ENCODE measurements at regions not wholly inside any gene's neighbourhood (a gene's known extent, or its start where the extent isn't known, plus 50 kb on each side); places are given as distances from the start of the nearest gene placed in this dataset.

DNA sequence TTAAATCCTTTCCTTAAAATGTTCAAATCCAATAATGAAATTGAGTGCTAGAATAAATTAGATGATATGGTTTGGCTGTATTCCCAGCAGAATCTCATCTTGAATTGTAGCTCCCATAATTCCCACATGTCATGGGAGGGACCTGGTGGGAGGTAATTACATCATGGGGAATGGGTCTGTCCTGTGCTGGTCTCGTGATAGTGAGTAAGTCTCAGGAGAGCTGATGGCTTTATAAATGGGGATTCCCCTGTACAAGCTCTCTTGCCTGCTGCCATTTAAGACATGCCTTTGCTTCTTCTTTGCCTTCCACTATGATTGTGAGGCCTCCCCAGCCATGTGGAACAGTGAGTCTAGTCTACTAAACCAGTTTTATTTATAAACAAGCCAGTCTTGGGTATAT, 508.5 kb downstream of the ETNK1 start:
- Histone ChIP-seq H3K4me2 (ENCODE audit: insufficient read depth, insufficient read length, low read length) (no peak overlapping the region), H2BK20ac (ENCODE audit: low read depth, low read length, poor library complexity, severe bottlenecking) (no peak overlapping the region), H3K23me2 (ENCODE audit: insufficient read length, low read depth, low read length, poor library complexity, severe bottlenecking) (no peaks in the 10 kb centered on the region), H3K14ac (ENCODE audit: insufficient read depth, low read length) (no peak overlapping the region), H4K20me1 (ENCODE audit: control insufficient read depth, insufficient read depth, insufficient read length) (no peaks in the 10 kb centered on the region), H3K56ac (ENCODE audit: insufficient read length, low read depth, low read length) (no peak overlapping the region), H3K27ac (ENCODE audit: insufficient read length, low read depth, low read length) (no peak overlapping the region), H2BK5ac (ENCODE audit: insufficient read length, low read length) (no peak overlapping the region), H2BK120ac (ENCODE audit: low read depth, low read length, poor library complexity, severe bottlenecking) (no peak overlapping the region), H4K91ac (ENCODE audit: insufficient read length, low read depth, low read length) (no peak overlapping the region), H2AK5ac (ENCODE audit: insufficient read length, low read length) (no peak overlapping the region), H2BK12ac (ENCODE audit: insufficient read length, low read depth, low read length) (no peak overlapping the region), H4K8ac (replicated peaks; ENCODE audit: insufficient read length, low read depth, low read length) (no peak overlapping the region), H3K18ac (ENCODE audit: insufficient read length, low read depth, low read length) (no peak overlapping the region), H3K4me1 (ENCODE audit: insufficient read depth, low read length) (no peaks in the 10 kb centered on the region), H3K79me1 (ENCODE audit: insufficient read depth, low read depth, low read length, poor library complexity, severe bottlenecking) (no peaks in the 10 kb centered on the region), H3K27me3 (ENCODE audit: insufficient read depth, low read length) (no peaks in the 10 kb centered on the region), H3K9ac (ENCODE audit: extremely low read depth, insufficient read length, low read length) (no peak overlapping the region), H3K4ac (ENCODE audit: low read depth, low read length) (no peak overlapping the region), H3T11ph (ENCODE audit: low read length) (no peak overlapping the region), H3K23ac (ENCODE audit: insufficient read length, low read depth, low read length) (no peak overlapping the region), H3K9me3 (ENCODE audit: control insufficient read depth, low read depth, low read length) (no peaks in the 10 kb centered on the region), H4K5ac (ENCODE audit: insufficient read length, low read depth, low read length) (no peak overlapping the region), H2BK15ac (ENCODE audit: low read depth, low read length) (no peak overlapping the region), H3K79me2 (ENCODE audit: insufficient read depth, low read length) (no peaks in the 10 kb centered on the region), H2AFZ (ENCODE audit: low read length) (no peak overlapping the region)
- no peak for DNase-seq
- H3K9me3 Mint-ChIP-seq: no peaks in the 10 kb centered on the region
- H3K27ac Mint-ChIP-seq: no peak overlapping the region
- H3K27me3 Mint-ChIP-seq (ENCODE audit: low read depth): no peaks in the 10 kb centered on the region
- WGBS (ENCODE audit: extremely low coverage, insufficient read length, low lambda C conversion rate): no CpG with 5 or more reads among the region's 1 CpG
- peaks cover 16 to 24% of the 10 kb centered on the region in 2 experiments for H3K4me1 Mint-ChIP-seq
- 0 out of 7 replicates have a peak, but pooled peaks cover 0 to 5% (median 3%) of the 10 kb centered on the region in 3 experiments for H3K36me3 Mint-ChIP-seq (ENCODE audit: insufficient read depth in 1 of 3, low read depth in 3 of 3)
- no peak overlapping the region for H3K4me3 Mint-ChIP-seq
- TF ChIP-seq, protein P1, sequence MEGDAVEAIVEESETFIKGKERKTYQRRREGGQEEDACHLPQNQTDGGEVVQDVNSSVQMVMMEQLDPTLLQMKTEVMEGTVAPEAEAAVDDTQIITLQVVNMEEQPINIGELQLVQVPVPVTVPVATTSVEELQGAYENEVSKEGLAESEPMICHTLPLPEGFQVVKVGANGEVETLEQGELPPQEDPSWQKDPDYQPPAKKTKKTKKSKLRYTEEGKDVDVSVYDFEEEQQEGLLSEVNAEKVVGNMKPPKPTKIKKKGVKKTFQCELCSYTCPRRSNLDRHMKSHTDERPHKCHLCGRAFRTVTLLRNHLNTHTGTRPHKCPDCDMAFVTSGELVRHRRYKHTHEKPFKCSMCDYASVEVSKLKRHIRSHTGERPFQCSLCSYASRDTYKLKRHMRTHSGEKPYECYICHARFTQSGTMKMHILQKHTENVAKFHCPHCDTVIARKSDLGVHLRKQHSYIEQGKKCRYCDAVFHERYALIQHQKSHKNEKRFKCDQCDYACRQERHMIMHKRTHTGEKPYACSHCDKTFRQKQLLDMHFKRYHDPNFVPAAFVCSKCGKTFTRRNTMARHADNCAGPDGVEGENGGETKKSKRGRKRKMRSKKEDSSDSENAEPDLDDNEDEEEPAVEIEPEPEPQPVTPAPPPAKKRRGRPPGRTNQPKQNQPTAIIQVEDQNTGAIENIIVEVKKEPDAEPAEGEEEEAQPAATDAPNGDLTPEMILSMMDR (conservative IDR thresholded peaks at IDR 0.05): no peak
